SJSA1 (cell line): ENCODE measurements at regions not wholly inside any gene's neighbourhood (a gene's known extent, or its start where the extent isn't known, plus 50 kb on each side); places are given as distances from the start of the nearest gene placed in this dataset.

Experiments
- DNase-seq, 2 experiments: peaks; one replicate each; pipeline ENCODE4 v3.0.0-alpha.2; 2015 to 2020; ENCODE audit warnings: low spot score in 2 of 2, low read depth in 1 of 2
- H3K27ac ChIP-seq: fragments of 250-450 bp; sonication (Bioruptor Pico); 2 replicates; pipeline ENCODE4 v1.5.1; 2020; ENCODE audit warnings: mild to moderate bottlenecking, moderate library complexity
- H3K27me3 ChIP-seq: fragments of 250-450 bp; sonication (Bioruptor Pico); replicated peaks from 2 replicates; pipeline ENCODE4 v1.5.1; 2020; ENCODE audit warnings: mild to moderate bottlenecking, moderate library complexity
- H3K36me3 ChIP-seq: fragments of 250-450 bp; sonication (Bioruptor Pico); 2 replicates; pipeline ENCODE4 v1.5.1; 2020; ENCODE audit warnings: mild to moderate bottlenecking
- H3K4me1 ChIP-seq: fragments of 250-450 bp; sonication (Bioruptor Pico); replicated peaks from 2 replicates; pipeline ENCODE4 v1.6.1; 2021; ENCODE audit warnings: mild to moderate bottlenecking
- H3K4me3 ChIP-seq: fragments of 250-450 bp; sonication (Bioruptor Pico); 2 replicates; pipeline ENCODE4 v1.5.1; 2020; ENCODE audit warnings: mild to moderate bottlenecking
- H3K9me3 ChIP-seq: fragments of 250-450 bp; sonication (Bioruptor Pico); replicated peaks from 2 replicates; pipeline ENCODE4 v1.5.1; 2020; ENCODE audit warnings: mild to moderate bottlenecking

DNA sequence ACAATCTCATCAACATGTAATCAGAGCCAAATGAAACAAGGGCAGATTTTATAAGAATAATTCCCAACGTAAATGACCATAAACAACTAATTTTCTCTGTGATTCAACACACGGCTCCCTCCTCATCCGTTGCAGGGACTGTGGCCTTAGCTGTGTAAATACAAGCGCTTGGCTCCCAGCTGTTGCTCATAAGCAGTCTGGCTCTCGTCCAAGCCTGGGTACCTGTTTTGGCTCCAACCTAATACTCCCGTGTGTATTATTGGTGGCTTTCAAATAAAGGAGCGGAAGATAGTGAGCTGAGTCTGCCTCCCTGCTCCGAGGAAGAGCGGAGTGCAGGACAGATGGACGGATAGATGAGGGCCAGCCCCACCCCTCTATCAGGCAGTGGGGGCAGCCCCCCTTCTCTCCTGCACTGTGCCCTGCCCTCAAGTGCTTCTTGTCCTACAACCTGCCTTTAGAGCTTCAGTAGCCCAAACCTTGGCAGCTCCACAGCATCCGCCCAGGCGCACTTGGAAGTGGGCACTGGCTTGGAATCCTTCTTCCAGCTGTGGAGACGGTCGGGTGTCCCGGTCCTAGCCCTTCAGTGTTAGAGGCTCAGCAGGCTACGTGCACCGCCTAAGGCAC, 670.9 kb downstream of the BRD1 start:
- Histone ChIP-seq H3K4me1 (no peaks in the 10 kb centered on the region), H3K27me3 (no peaks in the 10 kb centered on the region), H3K36me3 (no peaks in the 10 kb centered on the region), H3K27ac (no peak overlapping the region), H3K9me3 (peaks cover 31% of the 10 kb centered on the region), H3K4me3 (no peak overlapping the region)
- no peak for DNase-seq

DNA sequence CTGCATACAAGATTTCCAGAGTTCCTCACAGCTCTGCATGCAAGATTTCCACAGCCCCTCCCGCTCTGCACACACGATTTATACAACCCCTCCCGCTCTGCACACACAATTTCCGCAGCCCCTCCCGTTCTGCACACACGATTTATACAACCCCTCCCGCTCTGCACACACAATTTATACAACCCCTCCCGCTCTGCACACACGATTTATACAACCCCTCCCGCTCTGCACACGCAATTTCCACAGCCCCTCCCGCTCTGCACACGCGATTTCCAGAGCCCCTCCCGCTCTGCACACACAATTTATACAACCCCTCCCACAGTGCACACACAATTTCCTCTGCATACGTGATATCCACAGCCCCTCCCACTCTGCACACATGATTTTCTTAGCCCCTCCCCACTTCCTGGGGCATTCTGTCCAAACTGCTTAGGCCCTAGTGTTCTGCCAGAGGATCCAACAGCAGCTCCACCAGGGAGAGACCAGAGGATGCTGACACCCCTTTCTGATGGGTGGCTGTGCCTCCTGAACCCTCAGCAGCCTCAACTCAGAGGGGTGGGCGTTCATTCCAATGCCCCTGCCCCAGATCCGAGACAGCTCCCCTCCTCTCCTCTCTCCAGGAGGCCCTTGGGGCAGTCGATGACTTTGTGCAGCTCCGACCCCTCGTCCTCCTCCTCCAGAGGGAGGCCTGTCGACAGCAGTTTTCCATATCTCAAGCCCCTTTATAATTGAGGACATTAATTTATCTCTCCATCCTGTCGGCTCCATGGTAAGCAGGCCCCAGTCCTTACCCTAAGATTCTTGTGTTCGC, 671.7 kb downstream of the BRD1 start:
- Histone ChIP-seq H3K27ac (no peak overlapping the region), H3K36me3 (no peaks in the 10 kb centered on the region), H3K4me3 (no peak overlapping the region), H3K27me3 (no peaks in the 10 kb centered on the region), H3K4me1 (no peaks in the 10 kb centered on the region), H3K9me3 (peaks cover 24% of the 10 kb centered on the region)
- DNase-seq, result no peak

DNA sequence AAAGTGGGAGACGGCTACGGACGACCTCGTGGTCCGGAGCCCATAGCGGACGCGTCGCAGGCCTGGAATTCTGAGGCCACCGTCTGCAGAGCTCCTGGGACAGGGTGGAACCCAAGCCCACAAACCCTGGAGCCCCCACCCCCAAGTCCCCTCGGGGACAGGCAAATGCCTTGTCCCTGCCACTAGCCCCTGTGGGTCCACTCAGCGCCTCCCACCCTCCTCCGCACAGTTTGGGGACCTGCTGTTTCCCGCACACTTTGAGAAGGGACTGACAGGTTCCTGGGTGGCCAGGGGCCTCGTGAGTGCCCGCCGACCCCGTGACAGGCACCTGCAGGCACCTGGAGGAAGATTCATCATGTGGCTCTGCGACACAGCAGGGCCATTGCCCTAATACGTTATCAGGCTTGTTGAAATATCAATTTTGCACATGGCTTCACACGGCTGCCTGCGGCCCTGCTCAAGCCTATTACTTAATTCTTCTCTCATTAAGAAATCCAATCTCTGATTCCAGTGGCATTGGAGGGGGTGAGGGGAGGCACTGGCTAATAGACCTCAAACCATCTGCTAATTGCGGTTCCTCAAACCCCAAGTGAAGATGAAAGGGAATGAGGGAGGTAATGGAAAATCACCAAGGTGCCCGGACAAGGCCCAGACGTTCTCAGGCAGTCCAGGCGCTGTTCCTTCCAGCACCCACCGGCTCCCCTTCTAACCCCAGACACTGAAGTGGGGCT, 672.5 kb downstream of the BRD1 start:
- H3K27me3 ChIP-seq, result no peaks in the 10 kb centered on the region
- no peak for DNase-seq
- H3K27ac ChIP-seq, result no peak overlapping the region
- no peaks in the 10 kb centered on the region for H3K36me3 ChIP-seq
- H3K4me3 ChIP-seq, result no peak overlapping the region
- H3K9me3 ChIP-seq, result peaks cover 30% of the 10 kb centered on the region
- H3K4me1 ChIP-seq, result no peaks in the 10 kb centered on the region

DNA sequence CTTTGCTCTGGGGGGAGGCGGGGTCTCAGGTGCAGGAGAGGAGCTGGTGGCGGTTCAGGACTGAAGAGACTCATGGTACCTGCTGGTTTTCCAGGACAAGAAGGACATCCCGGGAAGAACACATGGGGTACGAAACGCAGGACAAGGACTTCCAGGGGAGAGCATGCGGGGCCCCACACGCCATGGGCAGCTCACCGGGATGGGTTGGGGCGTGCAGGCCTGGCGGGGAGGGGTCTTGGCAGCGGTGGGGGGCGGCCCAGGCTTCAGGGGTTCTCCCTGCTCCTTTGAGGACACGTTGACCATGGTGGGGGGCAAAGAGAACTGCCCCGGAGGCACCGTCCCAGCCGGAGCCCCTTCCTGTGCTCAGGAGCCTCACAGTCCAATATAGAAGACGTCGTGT, 673.2 kb downstream of the BRD1 start:
- no peaks in the 10 kb centered on the region for H3K4me1 ChIP-seq
- H3K27ac ChIP-seq, result no peak overlapping the region
- H3K36me3 ChIP-seq, result no peaks in the 10 kb centered on the region
- DNase-seq, result no peak
- H3K4me3 ChIP-seq, result no peak overlapping the region
- peaks cover 27% of the 10 kb centered on the region for H3K9me3 ChIP-seq
- no peaks in the 10 kb centered on the region for H3K27me3 ChIP-seq

DNA sequence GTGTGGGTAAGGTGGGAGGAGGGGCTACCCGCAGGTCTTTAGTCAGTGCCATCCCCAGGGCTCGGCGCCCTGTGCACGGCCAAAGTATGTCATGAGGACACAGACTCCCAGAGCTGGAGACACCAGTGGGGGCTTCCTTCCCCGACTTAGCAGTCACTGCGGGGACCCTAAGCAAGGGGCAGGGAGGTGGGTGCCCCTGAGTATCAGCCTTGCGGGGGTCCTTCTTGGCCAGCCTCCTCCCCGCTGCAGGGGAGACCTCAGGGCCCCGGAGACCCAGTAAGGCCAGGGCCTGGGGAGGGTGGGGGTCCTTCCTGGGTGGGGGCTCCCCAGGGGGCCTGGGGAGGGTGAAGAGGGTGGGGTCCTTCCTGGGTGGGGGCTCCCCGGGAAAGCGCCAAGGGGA, 673.8 kb downstream of the BRD1 start:
- H3K36me3 ChIP-seq, result no peaks in the 10 kb centered on the region
- peaks cover 25% of the 10 kb centered on the region for H3K9me3 ChIP-seq
- no peak for DNase-seq
- H3K4me1 ChIP-seq, result no peaks in the 10 kb centered on the region
- no peak overlapping the region for H3K27ac ChIP-seq
- H3K27me3 ChIP-seq, result no peaks in the 10 kb centered on the region
- H3K4me3 ChIP-seq, result no peak overlapping the region

DNA sequence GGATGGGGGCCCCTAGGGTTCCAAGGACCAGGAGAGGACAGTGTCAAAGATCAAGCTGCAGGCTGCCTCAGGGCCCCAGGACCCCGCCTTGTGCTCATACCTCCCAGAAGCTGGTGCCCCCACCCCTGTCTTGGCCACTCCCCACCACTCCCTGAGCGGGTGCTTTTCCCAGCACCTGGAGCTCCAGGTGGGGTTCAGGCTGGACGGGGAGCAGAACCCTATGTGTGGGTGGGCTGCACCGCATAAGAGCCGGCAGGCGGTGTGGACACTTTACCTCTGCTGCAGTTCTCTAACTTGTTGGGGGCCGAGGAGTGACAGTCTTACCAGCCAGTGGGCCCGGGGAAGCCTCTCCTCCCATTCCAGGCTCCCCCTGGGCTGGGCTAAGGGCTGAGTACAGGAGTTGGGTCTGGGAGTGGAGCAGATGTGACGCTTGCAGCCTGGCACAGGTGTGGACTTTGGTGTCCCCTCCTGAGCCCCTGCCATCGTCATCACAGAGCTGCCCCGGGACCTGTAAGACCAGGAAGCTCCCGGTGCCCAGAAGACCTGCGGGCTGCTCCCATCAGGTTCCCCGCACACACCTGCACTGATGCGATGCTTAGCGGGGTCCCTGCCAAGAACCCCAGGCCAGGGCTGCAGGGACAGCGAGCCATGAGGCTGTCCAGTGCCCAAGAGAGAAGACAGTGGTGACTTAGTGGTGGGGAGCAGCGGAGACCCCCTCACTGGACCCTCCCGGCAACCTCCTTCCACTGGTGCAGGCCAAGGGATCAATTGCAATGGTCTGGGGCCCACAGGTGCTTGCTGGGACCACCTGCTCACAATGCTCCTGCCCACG, 674.5 kb downstream of the BRD1 start:
- H3K27me3 ChIP-seq, result no peaks in the 10 kb centered on the region
- H3K4me3 ChIP-seq, result no peak overlapping the region
- no peaks in the 10 kb centered on the region for H3K36me3 ChIP-seq
- no peak overlapping the region for H3K27ac ChIP-seq
- no peak for DNase-seq
- no peaks in the 10 kb centered on the region for H3K4me1 ChIP-seq
- H3K9me3 ChIP-seq, result peaks cover 18% of the 10 kb centered on the region; the same call in 1 of the 2 replicates

DNA sequence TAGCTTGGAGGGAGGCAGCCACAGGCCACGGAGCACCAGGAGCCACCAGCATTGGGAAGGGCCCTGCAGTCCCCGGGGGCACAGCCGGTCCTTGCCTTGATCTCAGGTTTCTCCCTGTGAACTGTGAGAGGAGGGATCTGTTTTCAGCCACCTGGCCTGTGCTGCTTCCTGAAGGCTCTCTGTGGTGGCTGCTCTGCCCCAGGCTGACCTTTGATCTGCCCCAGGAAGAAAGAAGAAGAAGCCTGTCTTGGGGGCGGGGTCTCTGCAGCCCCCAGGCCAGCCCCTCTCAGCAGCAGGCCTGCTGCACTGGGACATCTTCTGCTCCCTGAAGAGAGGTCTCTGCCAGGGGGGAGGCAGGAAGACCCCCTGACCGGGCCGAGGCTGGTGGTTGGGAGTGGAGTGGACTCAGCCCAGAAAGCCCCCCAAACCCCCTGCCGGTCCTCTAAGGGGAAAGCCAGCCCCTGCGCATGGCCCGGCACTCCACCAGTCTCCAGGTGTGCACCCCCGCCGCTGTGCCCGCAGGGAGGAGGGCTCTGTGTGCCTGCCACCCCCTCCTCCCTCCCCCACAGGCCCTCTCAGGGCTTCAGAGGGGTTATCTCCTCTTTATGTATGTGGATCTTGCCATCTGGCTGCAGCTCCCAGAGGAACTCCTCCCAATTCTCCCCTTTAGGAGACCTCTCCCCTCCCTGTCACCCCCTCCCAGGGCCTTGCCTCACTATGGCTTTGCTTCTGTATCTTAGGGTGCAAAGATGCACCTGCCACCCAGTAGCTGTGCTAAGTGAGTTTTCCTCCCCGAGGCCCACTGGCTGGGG, 675.3 kb downstream of the BRD1 start:
- Histone ChIP-seq H3K27ac (no peak overlapping the region), H3K36me3 (no peaks in the 10 kb centered on the region), H3K27me3 (no peaks in the 10 kb centered on the region), H3K9me3 (peaks cover 20% of the 10 kb centered on the region; the same call in 1 of the 2 replicates), H3K4me3 (no peak overlapping the region), H3K4me1 (no peaks in the 10 kb centered on the region)
- DNase-seq, result no peak

DNA sequence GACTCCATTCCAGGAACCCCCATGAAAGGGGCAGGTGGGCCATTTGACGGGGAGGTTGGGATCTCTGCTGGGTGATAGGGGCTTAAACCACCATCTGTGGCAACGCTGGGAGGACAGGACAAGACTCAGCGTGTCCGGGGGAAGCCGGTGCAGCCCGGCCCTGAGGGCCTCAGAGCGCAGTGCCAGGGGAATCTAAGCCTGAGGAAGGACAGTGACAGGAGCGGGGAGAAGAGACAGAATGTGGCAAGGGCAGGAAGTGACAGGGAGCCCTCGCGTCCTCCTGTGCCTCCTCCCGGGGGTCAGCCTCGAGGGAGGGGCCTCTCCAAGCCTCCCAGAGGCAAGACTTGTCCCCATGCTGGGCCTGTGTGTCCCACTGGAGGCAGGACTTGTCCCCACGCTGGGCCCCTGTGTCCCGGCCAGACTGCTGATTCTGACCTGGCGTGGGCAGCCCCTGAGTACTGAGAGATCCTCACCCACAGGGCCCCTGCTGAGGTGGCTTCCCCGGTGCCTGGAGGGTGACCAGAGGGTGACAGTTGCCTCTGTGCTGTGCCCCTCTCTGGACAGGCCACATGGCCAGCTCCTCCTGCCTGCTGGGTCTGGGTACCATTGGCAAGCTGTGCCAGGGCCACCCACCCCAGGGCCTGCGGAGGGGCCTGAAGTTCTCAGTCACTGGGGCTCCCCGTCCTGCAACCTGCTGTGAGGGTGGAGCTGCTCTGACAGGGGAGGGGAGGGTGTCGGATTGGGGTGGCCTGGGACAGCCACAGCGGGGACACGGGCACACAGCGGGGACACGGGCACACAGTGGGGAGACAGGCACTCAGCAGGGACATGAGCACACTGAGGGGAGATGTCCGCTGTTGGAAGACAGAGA, 676.2 kb downstream of the BRD1 start:
- peaks cover 15% of the 10 kb centered on the region; the same call in 1 of the 2 replicates for H3K9me3 ChIP-seq
- no peaks in the 10 kb centered on the region for H3K36me3 ChIP-seq
- no peak for DNase-seq
- H3K27me3 ChIP-seq, result no peaks in the 10 kb centered on the region
- no peaks in the 10 kb centered on the region for H3K4me1 ChIP-seq
- no peak overlapping the region for H3K4me3 ChIP-seq
- no peak overlapping the region for H3K27ac ChIP-seq

DNA sequence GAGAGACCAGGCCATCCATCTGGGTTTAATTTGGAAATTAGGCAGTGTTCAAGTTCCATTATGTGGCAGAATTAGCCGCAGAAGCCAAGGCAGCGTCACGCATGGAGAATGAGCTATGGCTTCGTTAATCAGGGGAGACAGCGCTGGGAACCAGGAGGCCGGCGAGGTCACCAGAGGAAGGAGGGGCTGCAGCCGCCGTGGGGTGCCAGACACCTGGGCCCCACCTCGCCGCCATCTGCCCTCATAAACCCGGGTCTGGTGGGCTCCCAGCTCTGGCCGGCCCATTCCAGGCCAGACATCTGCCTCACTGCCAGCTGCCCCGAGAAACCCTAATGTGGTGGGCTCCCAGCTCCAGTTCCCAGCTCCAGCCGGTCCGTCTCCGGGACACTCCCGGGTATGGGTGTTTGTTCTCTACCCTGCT, 676.9 kb downstream of the BRD1 start:
- no peak overlapping the region for H3K4me3 ChIP-seq
- H3K27ac ChIP-seq, result no peak overlapping the region
- no peaks in the 10 kb centered on the region for H3K27me3 ChIP-seq
- no peaks in the 10 kb centered on the region for H3K36me3 ChIP-seq
- no peak for DNase-seq
- no peaks in the 10 kb centered on the region for H3K4me1 ChIP-seq
- H3K9me3 ChIP-seq, result peaks cover 19% of the 10 kb centered on the region

DNA sequence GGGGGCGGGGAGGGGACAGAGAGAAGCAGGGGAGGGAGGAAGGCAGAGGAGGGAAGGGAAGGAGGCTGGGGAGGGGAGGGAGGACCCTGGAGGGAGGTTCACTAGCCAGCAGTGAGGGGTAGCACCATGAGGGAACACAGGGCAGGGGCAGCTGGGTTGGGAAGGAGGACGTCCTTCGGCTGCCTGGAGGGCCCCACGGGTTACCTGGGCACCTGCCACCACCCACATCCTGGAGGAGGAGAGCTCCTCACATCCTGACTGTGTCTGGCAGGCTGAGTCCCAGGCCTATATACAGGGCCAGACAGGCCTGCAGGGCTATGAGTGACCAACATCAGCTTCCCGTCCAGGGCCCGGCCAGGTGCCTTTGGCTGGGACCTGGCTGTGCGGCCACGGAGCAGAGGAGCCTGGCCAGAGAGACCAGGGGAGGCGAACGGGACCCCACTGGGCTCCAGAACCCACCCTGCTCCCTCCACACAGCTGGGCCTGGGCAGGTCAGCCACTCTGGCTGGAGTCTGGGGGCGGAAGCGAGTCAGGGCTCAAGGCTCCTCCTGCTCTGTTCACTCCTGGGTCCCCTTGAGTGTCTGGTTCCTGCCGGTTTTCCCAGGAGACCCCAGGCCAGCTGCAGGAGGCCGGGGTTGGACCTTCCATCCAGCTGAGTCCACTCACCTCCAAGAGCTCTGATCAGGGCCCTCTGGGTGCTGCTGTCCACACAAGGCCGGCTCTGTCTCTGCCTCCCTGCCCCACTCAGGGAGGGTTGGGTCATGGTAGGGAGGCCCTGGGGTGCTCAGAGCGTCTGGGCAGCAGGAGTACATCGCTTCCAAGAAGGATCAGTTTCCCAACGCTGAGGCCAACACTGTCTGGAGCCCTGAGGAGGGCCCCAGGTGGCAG, 677.7 kb downstream of the BRD1 start:
- Histone ChIP-seq H3K4me3 (no peak overlapping the region), H3K27me3 (no peaks in the 10 kb centered on the region), H3K9me3 (peaks cover 21% of the 10 kb centered on the region), H3K36me3 (no peaks in the 10 kb centered on the region), H3K27ac (no peak overlapping the region), H3K4me1 (no peaks in the 10 kb centered on the region)
- DNase-seq, result no peak

DNA sequence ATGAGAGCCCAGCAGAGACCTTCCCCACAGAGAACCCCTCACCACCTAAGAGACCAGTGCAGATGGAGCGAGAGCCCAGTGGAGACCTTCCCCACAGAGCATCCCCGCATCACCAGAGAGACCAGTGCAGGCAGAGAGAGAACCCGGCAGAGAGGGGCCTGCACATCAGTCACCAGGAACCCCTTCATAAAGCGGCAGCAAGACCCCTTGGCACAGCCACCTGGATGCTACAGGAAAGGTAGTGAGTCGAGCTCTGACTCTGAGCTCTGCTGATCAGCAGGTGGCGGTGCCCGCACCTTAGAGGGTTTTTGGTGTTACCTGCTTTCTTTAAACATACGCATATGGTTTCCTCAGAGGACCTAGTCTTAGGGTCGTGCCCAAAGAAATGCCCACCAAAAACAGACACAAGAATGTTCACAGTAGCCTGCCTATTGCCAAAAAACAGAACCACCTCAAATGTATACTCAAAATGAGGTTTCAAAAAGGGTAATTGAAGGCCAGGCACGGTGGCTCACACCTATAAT, 678.7 kb downstream of the BRD1 start:
- Histone ChIP-seq H3K27me3 (no peaks in the 10 kb centered on the region), H3K4me1 (no peaks in the 10 kb centered on the region), H3K27ac (no peak overlapping the region), H3K36me3 (no peaks in the 10 kb centered on the region), H3K4me3 (no peak overlapping the region), H3K9me3 (peaks cover 21% of the 10 kb centered on the region)
- DNase-seq, result no peak
